ENCODE measurements at regions not wholly inside any gene's neighbourhood (a gene's known extent, or its start where the extent isn't known, plus 50 kb on each side); places are given as distances from the start of the nearest gene placed in this dataset.

- DNase-seq (ENCODE audit: low read depth): no peak
- no peak overlapping the region for H3K4me3 ChIP-seq (ENCODE audit: control insufficient read depth, low read depth, low read length)
- no peak for TF ChIP-seq CTCF (conservative IDR thresholded peaks at IDR 0.05; ENCODE audit: control insufficient read depth, insufficient read depth, low read depth, low read length)
These were observed 293.8 kb downstream of the FOXL1 start for GRCh38 chr16:86872131-86872530.

GRCh38 chr16:86872833-86873232 is 294.5 kb downstream of the FOXL1 start:
- DNase-seq (ENCODE audit: low read depth): no peak
- no peak for TF ChIP-seq CTCF (conservative IDR thresholded peaks at IDR 0.05; ENCODE audit: control insufficient read depth, insufficient read depth, low read depth, low read length)
- no peak overlapping the region for H3K4me3 ChIP-seq (ENCODE audit: control insufficient read depth, low read depth, low read length)

GRCh38 chr16:86874141-86874540 is 295.8 kb downstream of the FOXL1 start:
- peak; percentile 32 for DNase-seq (ENCODE audit: low read depth)
- H3K4me3 ChIP-seq (ENCODE audit: control insufficient read depth, low read depth, low read length): no peak overlapping the region
- peak; percentile 68 for TF ChIP-seq CTCF (conservative IDR thresholded peaks at IDR 0.05; ENCODE audit: control insufficient read depth, insufficient read depth, low read depth, low read length)

- DNase-seq (ENCODE audit: low read depth): no peak
- no peak for TF ChIP-seq CTCF (conservative IDR thresholded peaks at IDR 0.05; ENCODE audit: control insufficient read depth, insufficient read depth, low read depth, low read length)
- H3K4me3 ChIP-seq (ENCODE audit: control insufficient read depth, low read depth, low read length): no peak overlapping the region
These were observed 298.1 kb downstream of the FOXL1 start for GRCh38 chr16:86876499-86876898.

- no peak for TF ChIP-seq CTCF (conservative IDR thresholded peaks at IDR 0.05; ENCODE audit: control insufficient read depth, insufficient read depth, low read depth, low read length)
- DNase-seq (ENCODE audit: low read depth): no peak
- no peak overlapping the region for H3K4me3 ChIP-seq (ENCODE audit: control insufficient read depth, low read depth, low read length)
These were observed 298.8 kb downstream of the FOXL1 start for GRCh38 chr16:86877108-86877507.

- H3K4me3 ChIP-seq (ENCODE audit: control insufficient read depth, low read depth, low read length): no peak overlapping the region
- DNase-seq (ENCODE audit: low read depth): no peak
- no peak for TF ChIP-seq CTCF (conservative IDR thresholded peaks at IDR 0.05; ENCODE audit: control insufficient read depth, insufficient read depth, low read depth, low read length)
These were observed 299.5 kb downstream of the FOXL1 start for GRCh38 chr16:86877835-86878234.

Measured in fibroblast of mammary gland (primary cell).